Peyer's patch (tissue), 4 donors: ENCODE measurements at regions not wholly inside any gene's neighbourhood (a gene's known extent, or its start where the extent isn't known, plus 50 kb on each side); places are given as distances from the start of the nearest gene placed in this dataset.

Source experiments
- POLR2A ChIP-seq, 2 donors: fragments of 450-650 bp; IDR thresholded peaks; one replicate each; pipeline ENCODE4 v1.5.1; 2017; ENCODE audit warnings: antibody characterized with exemption in 2 of 2, mild to moderate bottlenecking in 2 of 2, moderate library complexity in 2 of 2
- TF ChIP-seq, protein P1 (sequence below), 6 experiments: fragments of 450-650 bp in 4 of 6; fragments of 200-600 bp in 2 of 6; sonication (generic) in 1 of 6; IDR thresholded peaks; one replicate each; pipeline ENCODE4 v1.5.1; 2017 to 2019; ENCODE audit warnings: antibody characterized with exemption in 6 of 6, mild to moderate bottlenecking in 3 of 6, moderate library complexity in 1 of 6

- TF ChIP-seq, protein P1, sequence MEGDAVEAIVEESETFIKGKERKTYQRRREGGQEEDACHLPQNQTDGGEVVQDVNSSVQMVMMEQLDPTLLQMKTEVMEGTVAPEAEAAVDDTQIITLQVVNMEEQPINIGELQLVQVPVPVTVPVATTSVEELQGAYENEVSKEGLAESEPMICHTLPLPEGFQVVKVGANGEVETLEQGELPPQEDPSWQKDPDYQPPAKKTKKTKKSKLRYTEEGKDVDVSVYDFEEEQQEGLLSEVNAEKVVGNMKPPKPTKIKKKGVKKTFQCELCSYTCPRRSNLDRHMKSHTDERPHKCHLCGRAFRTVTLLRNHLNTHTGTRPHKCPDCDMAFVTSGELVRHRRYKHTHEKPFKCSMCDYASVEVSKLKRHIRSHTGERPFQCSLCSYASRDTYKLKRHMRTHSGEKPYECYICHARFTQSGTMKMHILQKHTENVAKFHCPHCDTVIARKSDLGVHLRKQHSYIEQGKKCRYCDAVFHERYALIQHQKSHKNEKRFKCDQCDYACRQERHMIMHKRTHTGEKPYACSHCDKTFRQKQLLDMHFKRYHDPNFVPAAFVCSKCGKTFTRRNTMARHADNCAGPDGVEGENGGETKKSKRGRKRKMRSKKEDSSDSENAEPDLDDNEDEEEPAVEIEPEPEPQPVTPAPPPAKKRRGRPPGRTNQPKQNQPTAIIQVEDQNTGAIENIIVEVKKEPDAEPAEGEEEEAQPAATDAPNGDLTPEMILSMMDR (IDR thresholded peaks at IDR 0.05), result no peak
- TF ChIP-seq POLR2A (IDR thresholded peaks at IDR 0.05), result no peak
These were observed 188.7 kb upstream of the TBC1D5 start for GRCh38 chr3:17931131-17931530.
